Amygdala (tissue), 56 donors: ENCODE measurements at regions not wholly inside any gene's neighbourhood (a gene's known extent, or its start where the extent isn't known, plus 50 kb on each side); places are given as distances from the start of the nearest gene placed in this dataset.
A peak's percentile ranks its signal among the peaks of the same experiment; 100 is the strongest.
"Not testable (repeated sequence)": the region's sequence is repeated elsewhere in the genome, so short reads cannot be mapped to it uniquely, and the experiment has no call there.

Source experiments
- DNase-seq, 56 donors: peaks; one replicate each; lab custom pipeline; 2025; lab: John Stamatoyannopoulos, UW

DNA sequence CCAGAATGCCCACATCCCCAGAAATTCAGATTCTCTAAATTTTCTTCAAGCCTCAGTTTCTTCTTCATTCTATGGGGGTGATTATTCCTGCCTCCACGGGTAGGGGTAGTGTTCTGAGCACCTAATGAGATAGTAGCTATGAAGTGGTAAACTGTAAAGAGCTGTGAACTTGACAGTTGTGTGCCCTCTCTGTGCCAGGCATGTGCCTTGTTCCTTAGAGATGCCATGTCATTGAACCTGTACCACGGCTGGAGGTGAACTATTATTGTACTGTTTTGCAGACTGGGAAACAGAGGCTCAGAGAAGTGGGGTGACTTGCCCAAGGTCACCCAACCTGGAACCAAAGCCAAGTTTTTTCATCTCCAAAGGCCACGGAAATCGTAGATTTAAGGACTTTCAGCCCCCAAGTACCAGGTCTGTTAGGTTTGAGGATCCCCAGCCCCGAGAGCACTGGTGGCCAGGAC, 67.7 kb upstream of the SIRPA start:
- DNase-seq = no peak

DNA sequence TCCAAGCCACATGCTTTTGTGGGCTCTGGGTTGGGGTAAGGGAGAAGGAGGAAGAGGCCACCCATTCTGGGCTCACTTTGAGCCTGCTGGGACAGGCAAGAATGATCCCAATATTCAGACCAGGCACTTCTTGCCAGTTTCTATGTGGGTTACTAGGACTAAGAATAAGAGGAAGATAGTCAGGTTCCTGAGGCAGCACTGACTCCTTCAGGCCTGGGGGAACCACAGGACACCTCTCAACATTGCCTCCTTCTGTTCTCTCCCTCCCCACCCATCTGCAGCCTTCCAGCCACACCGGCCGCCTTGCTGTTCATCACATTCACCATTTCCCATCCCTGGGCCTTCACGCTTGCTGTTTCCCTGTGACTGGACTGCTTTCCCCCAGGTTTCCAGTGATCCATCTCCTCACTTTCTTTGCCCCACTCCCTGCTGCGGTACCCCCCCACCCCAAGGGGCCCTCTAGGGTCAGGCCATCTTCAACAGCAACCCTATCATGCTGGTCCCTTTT, 69.2 kb upstream of the SIRPA start:
- no peak for DNase-seq

- DNase-seq = no peak
Observed at GRCh38 chr20:1825507-1825906, 69.7 kb upstream of the SIRPA start.

GRCh38 chr20:1824834-1825233, 70.4 kb upstream of the SIRPA start:
- no peak for DNase-seq

- no peak for DNase-seq
Observed at GRCh38 chr20:1824181-1824580, 71.0 kb upstream of the SIRPA start.

GRCh38 chr20:1823450-1823844, 71.8 kb upstream of the SIRPA start:
- no peak for DNase-seq

- DNase-seq = no peak
Observed at GRCh38 chr20:1822564-1823449, 72.4 kb upstream of the SIRPA start.

DNA sequence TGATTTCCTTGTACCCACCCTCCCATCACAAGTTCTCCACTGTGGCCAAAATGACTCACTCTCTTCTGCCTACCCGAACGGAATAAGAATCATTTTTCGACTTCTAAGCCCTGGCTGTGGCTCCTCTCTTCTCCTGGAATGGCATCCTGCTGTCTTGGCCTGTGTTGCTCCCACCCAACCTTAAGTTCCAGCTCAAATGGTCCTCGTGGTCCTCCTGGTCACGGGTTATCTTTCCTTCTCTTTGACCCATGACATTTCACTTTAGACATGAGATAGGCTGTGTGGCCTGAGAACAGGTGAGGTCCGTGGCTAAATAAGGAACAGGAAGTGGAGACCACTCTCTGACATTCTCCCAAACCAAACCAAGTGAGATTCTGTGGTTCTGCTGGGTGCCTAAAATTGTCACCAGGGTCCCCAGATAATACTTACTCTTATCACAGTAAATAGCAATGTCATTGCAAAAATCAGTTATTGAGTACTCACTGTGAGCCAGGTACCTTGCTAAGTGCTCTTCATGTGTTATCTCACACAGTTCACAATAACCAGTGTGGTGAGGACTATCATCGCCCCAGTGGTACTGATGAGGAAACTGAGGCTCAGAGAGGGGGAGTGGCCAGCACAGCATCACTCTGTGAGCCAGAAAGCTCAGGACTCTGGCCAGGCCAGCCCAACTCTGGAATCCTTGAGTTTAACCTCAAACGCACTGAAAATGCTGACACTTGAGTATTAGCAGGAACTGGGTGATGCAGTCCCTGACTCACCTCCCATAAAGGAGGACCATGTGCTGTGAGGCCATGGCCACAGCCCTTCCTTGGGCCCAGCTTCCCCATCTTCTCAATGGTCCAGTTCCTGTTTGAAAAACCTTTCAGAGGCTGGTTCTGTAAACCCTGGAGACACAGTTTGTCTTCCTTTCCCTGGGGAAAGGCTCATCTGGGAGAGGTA, 74.8 kb upstream of the SIRPA start:
- DNase-seq = no peak

- DNase-seq = peak in 6 of 56 donors; percentile 25 to 45 (median 38)
Observed at GRCh38 chr20:1819311-1820137, 75.7 kb upstream of the SIRPA start.

GRCh38 chr20:1818895-1819294, 76.3 kb upstream of the SIRPA start:
- no peak for DNase-seq

- DNase-seq = no peak
Observed at GRCh38 chr20:1818247-1818840, 76.9 kb upstream of the SIRPA start.

DNA sequence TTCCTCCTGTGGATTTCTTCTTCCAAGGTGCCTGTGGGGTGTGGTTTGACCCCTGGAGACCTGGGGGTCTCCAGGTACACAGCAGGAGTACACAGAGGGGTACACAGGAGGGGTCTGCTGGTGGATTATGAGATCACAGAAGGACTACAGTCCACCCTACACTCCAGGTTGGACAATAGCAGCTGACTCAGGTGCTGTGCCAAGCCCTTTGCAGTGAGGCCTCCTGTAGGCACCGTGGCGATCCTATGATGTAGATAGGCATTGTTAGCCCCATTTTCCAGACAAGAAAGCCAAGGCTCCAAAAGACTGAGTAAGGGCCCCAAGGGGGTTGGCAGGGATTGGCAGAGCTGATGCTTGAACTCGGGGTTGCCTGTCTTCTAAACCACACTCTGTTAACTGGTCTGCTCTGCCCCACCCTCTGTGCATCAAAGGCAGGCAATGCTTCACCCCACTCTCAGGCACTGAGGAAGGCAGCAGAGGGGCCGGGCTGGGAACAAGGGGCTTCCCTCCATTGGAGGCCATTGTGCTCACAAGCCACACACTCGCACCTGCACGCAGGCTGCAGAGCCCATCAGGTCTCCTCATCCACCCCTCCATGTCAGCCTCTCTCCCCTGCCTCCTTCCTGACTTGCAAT, 77.5 kb upstream of the SIRPA start:
- DNase-seq = no peak

DNA sequence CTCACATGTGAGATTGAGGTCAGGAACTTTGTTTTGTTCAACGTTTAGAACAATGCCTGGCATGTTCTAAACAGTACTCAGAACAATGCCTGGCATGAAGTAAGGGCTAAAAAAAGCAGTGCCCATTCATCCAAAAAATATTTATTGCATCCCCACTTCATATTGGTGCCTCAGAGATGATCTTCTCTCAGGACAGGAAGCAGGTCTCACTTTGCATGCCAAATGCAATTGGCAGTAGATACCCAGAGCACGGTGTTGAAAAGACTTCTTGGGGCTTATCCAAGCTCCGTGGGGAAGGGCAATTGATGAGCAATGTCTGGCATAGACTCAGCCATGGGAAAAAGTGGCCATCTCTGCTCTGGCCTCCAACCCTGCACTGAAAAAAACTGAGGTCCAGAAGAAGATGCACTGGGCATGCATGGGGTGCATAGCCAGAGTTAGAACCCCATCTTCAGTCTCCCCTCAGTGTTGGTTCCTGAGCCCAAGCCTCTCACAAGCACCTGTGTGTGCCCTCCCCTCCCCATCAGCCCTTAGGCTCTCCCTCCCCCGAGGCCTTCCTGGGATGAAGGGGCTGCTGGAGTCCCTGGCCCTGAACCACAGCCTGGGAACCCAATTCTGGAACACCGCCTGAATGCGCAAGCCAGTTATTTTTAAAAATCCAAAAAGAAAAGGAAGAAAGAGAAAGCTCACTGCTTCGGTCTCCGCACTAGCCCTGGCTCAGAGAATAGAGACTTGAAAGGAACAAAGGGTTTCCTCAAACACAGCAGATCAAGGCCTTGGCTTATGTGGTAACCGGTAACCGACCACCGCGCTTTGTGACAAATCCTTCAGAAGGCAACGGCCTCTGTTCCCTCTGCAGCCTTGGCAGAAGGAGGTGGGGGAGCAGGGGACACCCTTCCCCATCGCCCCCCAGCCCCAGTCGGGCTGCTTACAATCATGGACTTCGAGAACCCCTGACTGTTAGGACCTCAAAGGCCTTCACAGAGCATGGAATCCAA, 78.5 kb upstream of the SIRPA start:
- peak in 42 of 56 donors; percentile 34 to 84 (median 68) for DNase-seq

DNA sequence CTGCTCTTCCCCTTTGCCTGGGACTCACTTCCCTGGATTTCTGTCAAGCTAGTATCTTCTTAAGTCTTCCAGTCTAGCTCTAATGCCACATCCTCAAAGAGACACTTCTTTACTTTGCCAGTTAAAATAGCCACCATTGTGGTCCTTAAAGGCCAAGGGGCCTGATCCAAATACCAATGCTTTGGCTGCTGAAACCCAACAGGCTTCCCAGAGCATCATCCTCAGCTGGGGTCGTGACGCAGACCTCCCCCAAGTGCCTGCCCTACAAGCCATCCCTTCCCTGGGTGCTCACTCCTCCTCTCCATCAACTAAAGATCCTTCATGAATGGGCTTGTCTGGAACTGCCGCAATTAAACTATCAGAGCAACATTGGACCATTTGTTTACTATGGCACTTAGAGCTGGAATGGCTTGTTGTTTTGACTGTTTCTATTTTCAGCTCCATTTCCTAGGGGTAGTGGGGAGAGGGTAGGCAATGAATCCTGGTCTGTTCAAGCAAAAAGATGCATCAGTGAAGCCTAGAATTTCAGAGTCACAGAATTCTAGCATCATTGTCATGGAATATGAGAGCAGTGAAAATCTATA, 79.6 kb upstream of the SIRPA start:
- DNase-seq = peak in 3 of 56 donors; percentile 33 to 39 (median 37)

DNA sequence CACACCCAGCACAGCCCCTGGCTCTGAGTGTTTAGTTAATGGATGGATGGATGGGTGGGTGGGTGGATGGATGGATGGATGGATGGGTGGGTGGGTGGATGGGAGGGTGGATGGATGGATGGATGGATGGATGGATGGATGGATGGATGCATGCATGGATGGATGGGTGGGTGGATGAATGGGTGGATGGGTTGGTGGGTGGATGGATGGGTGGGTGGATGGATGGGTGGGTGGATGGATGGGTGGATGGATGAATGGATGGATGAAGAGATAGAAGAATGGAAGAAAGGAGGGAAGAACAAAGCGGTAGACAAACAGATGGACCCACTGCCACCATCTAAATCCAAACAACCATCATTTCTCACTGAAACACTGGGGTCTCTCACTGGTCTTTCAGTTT, 80.3 kb upstream of the SIRPA start:
- DNase-seq = not testable (repeated sequence)

GRCh38 chr20:1813674-1814635, 81.3 kb upstream of the SIRPA start:
- DNase-seq = no peak
